Neutrophil (primary cell): ENCODE measurements at regions not wholly inside any gene's neighbourhood (a gene's known extent, or its start where the extent isn't known, plus 50 kb on each side); places are given as distances from the start of the nearest gene placed in this dataset.

Source experiments
- H3K27ac ChIP-seq: fragments of 200-600 bp; sonication (generic); 2 replicates; pipeline ENCODE4 v1.5.1; 2016; ENCODE audit warnings: mild to moderate bottlenecking, moderate library complexity
- H3K27me3 ChIP-seq: fragments of 200-600 bp; sonication (generic); 2 replicates; pipeline ENCODE4 v1.6.0; 2016; ENCODE audit warnings: mild to moderate bottlenecking
- H3K36me3 ChIP-seq: fragments of 200-600 bp; sonication (generic); 2 replicates; pipeline ENCODE4 v1.5.1; 2017
- H3K4me1 ChIP-seq, 2 experiments: fragments of 200-600 bp in 1 of 2; sonication (generic) in 1 of 2; 1 replicate in 1 of 2; 2 replicates in 1 of 2; pipeline versions ENCODE4 v1.5.1 to v1.6.1; 2013 to 2016; ENCODE audit warnings: low read depth in 1 of 2, low read length in 1 of 2, mild to moderate bottlenecking in 1 of 2, moderate library complexity in 1 of 2; ENCODE audit not compliant: control insufficient read depth in 1 of 2, insufficient read depth in 1 of 2
- H3K4me3 ChIP-seq, 2 experiments: fragments of 200-600 bp in 1 of 2; sonication (generic) in 1 of 2; 1 replicate in 1 of 2; 2 replicates in 1 of 2; pipeline ENCODE4 v1.5.1; 2013 to 2016; ENCODE audit warnings: low read depth in 1 of 2, low read length in 1 of 2, mild to moderate bottlenecking in 1 of 2, moderate library complexity in 1 of 2
- H3K9me3 ChIP-seq: fragments of 200-600 bp; sonication (generic); 2 replicates; pipeline ENCODE4 v1.5.1; 2016
- CTCF ChIP-seq: fragments of 200-600 bp; sonication (generic); IDR thresholded peaks from 2 replicates; pipeline ENCODE4 v1.5.1; 2016; ENCODE audit warnings: antibody characterized with exemption

DNA sequence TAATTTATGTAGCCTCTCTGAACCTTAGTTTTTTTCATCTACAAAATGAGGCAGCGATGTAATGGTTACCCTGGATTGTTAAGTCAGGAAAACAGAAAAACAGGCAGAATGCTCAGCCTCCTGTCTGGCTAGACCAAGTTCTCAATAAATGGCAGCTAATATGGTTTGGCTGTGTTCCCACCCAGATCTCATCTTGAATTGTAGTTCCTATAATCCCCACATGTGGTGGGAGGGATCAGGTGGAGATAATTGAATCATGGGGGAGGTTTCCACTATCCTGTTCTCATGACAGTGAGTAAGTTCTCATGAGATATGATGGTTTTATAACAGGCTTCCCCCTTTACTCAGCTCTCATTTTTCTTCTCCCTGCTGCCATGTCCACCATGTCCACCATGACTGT lies 220.0 kb downstream of the CMPK2 start:
- Histone ChIP-seq H3K36me3 (no peaks in the 10 kb centered on the region), H3K27ac (no peak overlapping the region), H3K4me3 (no peak overlapping the region), H3K9me3 (no peaks in the 10 kb centered on the region), H3K4me1 (no peaks in the 10 kb centered on the region), H3K27me3 (no peaks in the 10 kb centered on the region)
- no peak for TF ChIP-seq CTCF

DNA sequence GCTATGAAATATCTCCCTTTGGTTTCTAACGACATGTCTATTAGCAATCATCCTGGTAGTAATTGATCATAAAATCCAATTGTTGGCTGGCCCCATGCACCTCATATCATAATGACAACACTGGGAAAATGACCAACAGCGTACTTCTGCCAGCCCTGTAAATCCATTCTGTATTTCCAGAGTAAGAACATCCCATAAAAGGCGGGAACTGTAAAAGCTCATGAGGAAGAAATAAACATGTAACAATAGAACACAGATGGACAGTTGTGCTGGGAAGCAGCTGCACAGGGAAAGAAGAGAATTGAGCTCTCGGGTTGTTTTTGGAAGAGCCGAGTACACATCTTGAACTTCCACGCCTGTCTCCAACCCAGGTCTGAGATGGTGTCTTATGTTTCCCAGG lies 218.7 kb downstream of the CMPK2 start:
- H3K4me1 ChIP-seq: no peaks in the 10 kb centered on the region
- no peak overlapping the region for H3K4me3 ChIP-seq
- no peak overlapping the region for H3K27ac ChIP-seq
- no peaks in the 10 kb centered on the region for H3K9me3 ChIP-seq
- H3K36me3 ChIP-seq: no peaks in the 10 kb centered on the region
- H3K27me3 ChIP-seq: no peaks in the 10 kb centered on the region
- no peak for TF ChIP-seq CTCF

- Histone ChIP-seq H3K36me3 (no peaks in the 10 kb centered on the region), H3K4me3 (no peak overlapping the region), H3K4me1 (no peaks in the 10 kb centered on the region), H3K9me3 (no peaks in the 10 kb centered on the region), H3K27me3 (no peaks in the 10 kb centered on the region), H3K27ac (no peak overlapping the region)
- no peak for TF ChIP-seq CTCF
Observed at GRCh38 chr2:6648596-6649247, 217.0 kb downstream of the CMPK2 start.

DNA sequence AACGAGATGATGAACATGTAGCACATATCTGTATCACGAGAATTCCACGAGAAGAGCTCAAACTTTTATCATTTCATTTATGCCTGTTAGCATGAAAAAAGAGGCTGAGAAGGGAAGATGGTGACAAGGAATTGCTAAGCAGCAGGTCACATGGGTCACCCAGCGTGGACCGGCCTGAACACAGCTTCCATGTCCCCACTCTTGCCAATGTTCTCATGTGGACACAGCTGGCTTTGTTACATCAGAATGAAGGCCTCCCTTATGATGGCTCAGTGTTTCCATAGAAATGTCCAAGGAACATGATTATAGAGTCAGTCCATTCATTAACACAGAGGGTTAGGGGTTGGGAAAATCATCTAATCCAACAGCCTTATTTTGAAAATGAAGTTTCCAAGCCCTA lies 215.4 kb downstream of the CMPK2 start:
- no peak for TF ChIP-seq CTCF
- no peak overlapping the region for H3K4me3 ChIP-seq
- no peaks in the 10 kb centered on the region for H3K36me3 ChIP-seq
- no peaks in the 10 kb centered on the region for H3K9me3 ChIP-seq
- no peaks in the 10 kb centered on the region for H3K27me3 ChIP-seq
- H3K27ac ChIP-seq: no peak overlapping the region
- no peaks in the 10 kb centered on the region for H3K4me1 ChIP-seq

GRCh38 chr2:6652251-6652650 lies 213.5 kb downstream of the CMPK2 start:
- no peak for TF ChIP-seq CTCF
- Histone ChIP-seq H3K9me3 (no peaks in the 10 kb centered on the region), H3K4me3 (no peak overlapping the region), H3K27ac (no peak overlapping the region), H3K4me1 (no peaks in the 10 kb centered on the region), H3K27me3 (no peaks in the 10 kb centered on the region), H3K36me3 (no peaks in the 10 kb centered on the region)

GRCh38 chr2:6653281-6653750 lies 212.4 kb downstream of the CMPK2 start:
- Histone ChIP-seq H3K4me3 (no peak overlapping the region), H3K27ac (no peak overlapping the region), H3K36me3 (no peaks in the 10 kb centered on the region), H3K27me3 (no peaks in the 10 kb centered on the region), H3K9me3 (no peaks in the 10 kb centered on the region), H3K4me1 (no peaks in the 10 kb centered on the region)
- TF ChIP-seq CTCF: no peak
